Calu3 (cell line): ENCODE measurements at regions not wholly inside any gene's neighbourhood (a gene's known extent, or its start where the extent isn't known, plus 50 kb on each side); places are given as distances from the start of the nearest gene placed in this dataset.

Experiments used
- BruUV-seq: library from RNA; stranded (reverse); fragments of 400-500 nt; replicated peaks from 2 replicates; lab custom pipeline; 2021; lab: Mats Ljungman, UMichigan
- CTCF ChIA-PET: fragments of 300-600 bp; sonication (Branson Sonifier 250); formaldehyde crosslinking; loops from one replicate; lab custom pipeline; 2022; ENCODE audit warnings: antibody characterized with exemption; lab: Charles Lee
- DNase-seq: peaks from one replicate; pipeline ENCODE4 v3.0.0; 2022
- H3K27ac Mint-ChIP-seq: one replicate; pipeline ENCODE4 v1.8.0; 2022; ENCODE audit warnings: mixed read lengths; ENCODE audit not compliant: unreplicated experiment
- H3K27me3 Mint-ChIP-seq: one replicate; pipeline ENCODE4 v1.8.0; 2022; ENCODE audit warnings: mixed read lengths; ENCODE audit not compliant: unreplicated experiment
- H3K36me3 Mint-ChIP-seq: one replicate; pipeline ENCODE4 v1.8.0; 2022; ENCODE audit warnings: mild to moderate bottlenecking, moderate library complexity, mixed read lengths; ENCODE audit not compliant: insufficient read depth, unreplicated experiment
- H3K4me1 Mint-ChIP-seq: one replicate; pipeline ENCODE4 v1.8.0; 2022; ENCODE audit warnings: mild to moderate bottlenecking, low read depth, mixed read lengths; ENCODE audit not compliant: unreplicated experiment
- H3K4me3 Mint-ChIP-seq: one replicate; pipeline ENCODE4 v1.8.0; 2022; ENCODE audit warnings: mild to moderate bottlenecking, low read depth, moderate library complexity, mixed read lengths; ENCODE audit not compliant: unreplicated experiment
- H3K9me3 Mint-ChIP-seq: one replicate; pipeline ENCODE4 v1.8.0; 2022; ENCODE audit warnings: low read depth, mixed read lengths; ENCODE audit not compliant: unreplicated experiment
- intact Hi-C: fragments of 100-400 bp; cut with micrococcal nuclease; formaldehyde crosslinking; loops from one replicate; pipeline ENCODE4 v1.10.0; 2022; ENCODE audit not compliant: unreplicated experiment
- TF ChIP-seq, protein P1 (sequence below): fragments of 200-600 bp; IDR thresholded peaks from one replicate; pipeline ENCODE4 v1.8.0; 2022; ENCODE audit warnings: antibody characterized with exemption; ENCODE audit not compliant: unreplicated experiment

DNA sequence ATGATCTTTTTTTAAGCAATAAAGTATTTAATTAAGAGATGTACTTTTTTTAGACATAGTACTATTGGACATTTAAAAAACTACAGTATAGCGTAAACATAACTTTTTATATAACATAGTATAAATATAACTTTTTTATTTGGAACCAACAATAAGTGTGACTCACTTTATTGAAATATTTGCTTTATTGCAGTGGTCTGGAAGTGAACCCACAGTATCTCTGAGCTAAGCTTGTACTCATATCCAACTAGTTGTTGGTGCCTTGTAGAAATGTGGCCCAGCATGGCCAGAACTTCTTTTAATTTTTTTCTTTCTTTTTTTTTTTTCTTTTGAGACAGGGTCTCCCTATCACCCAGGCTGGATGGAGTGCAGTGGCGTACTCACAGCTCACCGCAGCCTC lies 61.5 kb upstream of the GALNT10 start:
- intact Hi-C loops: no loop called here
- TF ChIP-seq, protein P1, sequence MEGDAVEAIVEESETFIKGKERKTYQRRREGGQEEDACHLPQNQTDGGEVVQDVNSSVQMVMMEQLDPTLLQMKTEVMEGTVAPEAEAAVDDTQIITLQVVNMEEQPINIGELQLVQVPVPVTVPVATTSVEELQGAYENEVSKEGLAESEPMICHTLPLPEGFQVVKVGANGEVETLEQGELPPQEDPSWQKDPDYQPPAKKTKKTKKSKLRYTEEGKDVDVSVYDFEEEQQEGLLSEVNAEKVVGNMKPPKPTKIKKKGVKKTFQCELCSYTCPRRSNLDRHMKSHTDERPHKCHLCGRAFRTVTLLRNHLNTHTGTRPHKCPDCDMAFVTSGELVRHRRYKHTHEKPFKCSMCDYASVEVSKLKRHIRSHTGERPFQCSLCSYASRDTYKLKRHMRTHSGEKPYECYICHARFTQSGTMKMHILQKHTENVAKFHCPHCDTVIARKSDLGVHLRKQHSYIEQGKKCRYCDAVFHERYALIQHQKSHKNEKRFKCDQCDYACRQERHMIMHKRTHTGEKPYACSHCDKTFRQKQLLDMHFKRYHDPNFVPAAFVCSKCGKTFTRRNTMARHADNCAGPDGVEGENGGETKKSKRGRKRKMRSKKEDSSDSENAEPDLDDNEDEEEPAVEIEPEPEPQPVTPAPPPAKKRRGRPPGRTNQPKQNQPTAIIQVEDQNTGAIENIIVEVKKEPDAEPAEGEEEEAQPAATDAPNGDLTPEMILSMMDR: no peak
- CTCF ChIA-PET: interaction anchor here (0.6 kb wide), 1 partner anchor 45 kb away, joined by 3 read pairs; no protein-coding TSS in a partner anchor
- H3K4me3 Mint-ChIP-seq: no peak overlapping the region
- no peaks in the 10 kb centered on the region for H3K36me3 Mint-ChIP-seq
- H3K9me3 Mint-ChIP-seq: peaks cover 2% of the 10 kb centered on the region
- H3K27me3 Mint-ChIP-seq: peaks cover 80% of the 10 kb centered on the region
- DNase-seq: no peak
- H3K4me1 Mint-ChIP-seq: no peaks in the 10 kb centered on the region
- no peak overlapping the region for H3K27ac Mint-ChIP-seq
- BruUV-seq: no TSS peak

DNA sequence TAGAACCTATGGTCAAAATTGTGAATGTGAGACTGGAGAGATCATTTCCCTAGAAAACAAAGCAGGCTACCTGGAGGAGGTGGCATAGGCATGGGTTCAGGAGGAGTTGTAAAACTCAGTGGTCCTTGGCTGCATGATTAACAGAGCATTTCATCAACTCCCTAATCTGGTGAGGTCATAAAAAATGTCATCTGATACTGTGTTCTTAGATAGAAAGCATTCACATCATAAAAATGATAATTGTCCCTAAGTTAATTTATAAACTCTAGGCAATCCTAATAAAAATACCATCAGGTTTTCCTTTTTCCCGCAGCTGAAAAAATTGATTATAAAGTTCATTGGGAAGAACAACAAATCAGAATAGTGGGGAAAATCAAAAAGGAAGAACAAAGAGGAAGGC lies 60.6 kb upstream of the GALNT10 start:
- BruUV-seq: no TSS peak
- no peak overlapping the region for H3K27ac Mint-ChIP-seq
- no peak for DNase-seq
- CTCF ChIA-PET: interaction anchor here (0.9 kb wide), 1 partner anchor 12 kb away, joined by 3 read pairs; no protein-coding TSS in a partner anchor
- peaks cover 2% of the 10 kb centered on the region for H3K9me3 Mint-ChIP-seq
- intact Hi-C loops: no loop called here
- TF ChIP-seq, protein P1: no peak
- no peak overlapping the region for H3K4me3 Mint-ChIP-seq
- H3K27me3 Mint-ChIP-seq: peaks cover 77% of the 10 kb centered on the region
- H3K36me3 Mint-ChIP-seq: no peaks in the 10 kb centered on the region
- no peaks in the 10 kb centered on the region for H3K4me1 Mint-ChIP-seq

GRCh38 chr5:154131817-154132216 lies 58.7 kb upstream of the GALNT10 start:
- intact Hi-C loops: no loop called here
- BruUV-seq: no TSS peak
- CTCF ChIA-PET: no interaction called here
- Mint-ChIP-seq H3K36me3 (no peaks in the 10 kb centered on the region), H3K4me3 (no peak overlapping the region), H3K9me3 (no peaks in the 10 kb centered on the region), H3K27me3 (peaks cover 59% of the 10 kb centered on the region), H3K4me1 (no peaks in the 10 kb centered on the region), H3K27ac (no peak overlapping the region)
- no peak for DNase-seq
- TF ChIP-seq, protein P1: no peak

DNA sequence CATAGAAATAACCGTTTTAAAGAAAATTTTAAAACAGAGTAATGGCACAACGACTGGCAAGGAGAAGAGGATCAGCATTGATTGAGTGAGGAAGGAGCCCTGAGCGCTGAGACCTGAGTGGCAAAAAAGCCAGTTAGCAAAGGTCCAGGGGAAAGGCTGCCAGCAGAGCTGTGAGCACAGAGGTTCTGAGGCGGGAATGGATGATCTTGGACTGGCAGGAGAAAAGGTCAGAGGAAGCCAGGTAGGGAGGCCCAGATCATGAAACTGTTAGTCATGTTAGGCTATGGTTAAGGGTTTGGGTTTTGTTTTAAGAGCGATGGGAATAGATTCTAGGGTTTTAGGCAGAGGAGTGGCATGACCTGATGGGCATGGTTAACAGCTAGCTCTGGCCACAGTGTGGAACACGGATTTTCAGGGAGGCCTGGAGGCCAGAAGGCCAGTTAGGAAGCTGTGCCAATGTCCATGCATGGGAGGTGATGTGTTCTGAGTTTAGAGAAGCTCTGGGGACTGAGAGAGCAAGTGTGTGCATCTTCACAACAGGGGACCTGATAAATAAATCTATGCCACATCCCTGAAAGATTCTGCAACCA lies 57.7 kb upstream of the GALNT10 start:
- peaks cover 53% of the 10 kb centered on the region for H3K27me3 Mint-ChIP-seq
- H3K4me1 Mint-ChIP-seq: no peaks in the 10 kb centered on the region
- intact Hi-C loops: no loop called here
- no peak overlapping the region for H3K27ac Mint-ChIP-seq
- H3K9me3 Mint-ChIP-seq: no peaks in the 10 kb centered on the region
- no peak overlapping the region for H3K4me3 Mint-ChIP-seq
- H3K36me3 Mint-ChIP-seq: no peaks in the 10 kb centered on the region
- CTCF ChIA-PET: no interaction called here
- BruUV-seq: no TSS peak
- no peak for DNase-seq
- TF ChIP-seq, protein P1: no peak
